Activated CD4-positive, CD25-positive, alpha-beta regulatory T cell treated with anti-CD3 and anti-CD28 coated beads, Interleukin-2, amount 50 U/mL, for 16 hours (primary cell): ENCODE measurements at regions not wholly inside any gene's neighbourhood (a gene's known extent, or its start where the extent isn't known, plus 50 kb on each side); places are given as distances from the start of the nearest gene placed in this dataset.

Experiments
- DNase-seq: peaks from one replicate; pipeline ENCODE4 v3.0.0-alpha.2; 2020; ENCODE audit warnings: low read depth, low spot score

DNA sequence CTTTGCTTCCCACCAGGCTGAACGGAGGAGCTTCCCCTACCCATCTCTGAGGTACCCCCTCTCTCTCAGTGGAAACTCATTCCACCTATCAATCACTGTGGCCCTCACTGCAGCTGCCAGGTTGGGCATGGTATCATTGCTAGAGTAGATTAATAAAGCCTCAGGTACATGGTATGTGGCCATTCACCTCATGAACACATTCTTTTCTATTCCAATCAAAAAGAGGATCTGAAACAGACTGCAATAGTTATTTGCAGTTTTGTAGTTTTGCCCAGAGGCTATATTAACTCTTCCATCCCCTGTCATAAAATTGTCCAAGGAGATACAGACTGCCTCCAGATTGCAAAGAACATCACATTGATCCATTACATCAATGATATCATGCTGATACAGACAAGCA is 85.8 kb upstream of the MVB12B start:
- no peak for DNase-seq

DNA sequence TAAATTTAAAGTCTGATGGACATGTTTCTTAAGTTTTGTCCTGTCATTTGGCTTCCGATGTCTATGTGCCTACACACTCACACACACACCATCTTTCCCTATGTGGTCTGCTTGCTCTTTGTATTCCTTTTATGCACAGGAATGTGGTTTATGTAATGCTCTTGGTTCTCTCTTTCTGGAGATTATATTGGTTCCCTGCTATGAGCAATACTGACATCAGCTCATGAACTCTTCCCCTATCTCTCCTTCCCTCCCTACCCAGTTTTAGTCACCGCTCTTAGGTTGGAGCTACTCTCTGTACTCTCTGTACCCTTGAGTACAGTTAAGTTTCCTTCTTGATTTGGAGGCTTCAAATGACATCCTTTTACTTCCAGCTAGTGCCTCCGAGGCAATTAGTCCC is 77.9 kb upstream of the MVB12B start:
- no peak for DNase-seq

- no peak for DNase-seq
Observed at GRCh38 chr9:126261584-126262356, 64.9 kb upstream of the MVB12B start.

- DNase-seq = no peak
Observed at GRCh38 chr9:126262738-126263137, 63.9 kb upstream of the MVB12B start.

GRCh38 chr9:126270556-126270955 is 56.1 kb upstream of the MVB12B start:
- no peak for DNase-seq

- no peak for DNase-seq
Observed at GRCh38 chr9:126275386-126276001, 51.1 kb upstream of the MVB12B start.

DNA sequence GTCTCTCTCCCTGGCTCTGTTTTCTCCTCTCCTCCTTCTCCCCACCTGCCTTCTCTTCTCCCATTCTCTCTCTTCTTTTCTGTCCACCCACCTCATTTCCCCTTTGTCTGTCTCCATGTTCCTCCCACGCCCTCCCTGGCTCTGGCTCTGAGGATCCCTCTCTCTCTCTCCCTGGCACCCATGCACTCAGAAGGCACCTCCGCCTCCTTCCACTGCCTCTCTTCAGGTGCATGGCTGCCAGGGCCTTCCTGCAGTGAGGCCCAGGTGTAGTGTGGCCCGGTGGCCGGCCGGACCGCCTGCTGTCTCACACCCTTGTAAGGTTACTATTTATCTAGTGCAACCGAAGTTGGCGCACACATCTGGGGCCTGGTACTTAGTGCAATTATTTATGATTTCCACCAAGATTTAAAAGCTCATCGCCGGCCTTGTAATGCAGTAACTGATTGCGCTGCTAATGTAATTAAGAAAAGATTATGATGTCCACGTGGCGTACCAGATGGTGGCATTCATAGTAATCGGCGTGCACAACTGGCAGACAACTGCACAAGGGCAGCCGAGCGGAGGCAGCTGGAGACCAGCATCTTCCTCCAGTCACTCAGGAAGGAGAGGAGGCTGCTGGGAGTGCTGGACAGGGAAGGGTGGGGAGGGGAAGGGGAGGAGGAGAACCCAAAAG is 50.4 kb upstream of the MVB12B start:
- DNase-seq = no peak
